ENCODE measurements at regions not wholly inside any gene's neighbourhood (a gene's known extent, or its start where the extent isn't known, plus 50 kb on each side); places are given as distances from the start of the nearest gene placed in this dataset.

- TF ChIP-seq POLR2AphosphoS5 (IDR thresholded peaks at IDR 0.05; ENCODE audit: low read depth, low read length) (no peak), TAF1 (IDR thresholded peaks at IDR 0.05; ENCODE audit: borderline replicate concordance, insufficient read depth, low read length) (no peak), SIN3A (IDR thresholded peaks at IDR 0.05; ENCODE audit: borderline replicate concordance, insufficient read depth, low read length) (no peak), REST (IDR thresholded peaks at IDR 0.05; ENCODE audit: insufficient read depth in 1 of 2, low read depth in 2 of 2, low read length in 2 of 2) (no peak)
Measured at GRCh38 chr12:25707056-25707455, 154.0 kb upstream of the LMNTD1 start.
